GM12801 (cell line): ENCODE measurements at regions not wholly inside any gene's neighbourhood (a gene's known extent, or its start where the extent isn't known, plus 50 kb on each side); places are given as distances from the start of the nearest gene placed in this dataset.

Experiments
- TF ChIP-seq, protein P1 (sequence below): IDR thresholded peaks from one replicate; pipeline ENCODE4 v1.5.1; 2011; ENCODE audit warnings: control low read depth; ENCODE audit not compliant: insufficient read length; ENCODE audit errors: extremely low read depth

DNA sequence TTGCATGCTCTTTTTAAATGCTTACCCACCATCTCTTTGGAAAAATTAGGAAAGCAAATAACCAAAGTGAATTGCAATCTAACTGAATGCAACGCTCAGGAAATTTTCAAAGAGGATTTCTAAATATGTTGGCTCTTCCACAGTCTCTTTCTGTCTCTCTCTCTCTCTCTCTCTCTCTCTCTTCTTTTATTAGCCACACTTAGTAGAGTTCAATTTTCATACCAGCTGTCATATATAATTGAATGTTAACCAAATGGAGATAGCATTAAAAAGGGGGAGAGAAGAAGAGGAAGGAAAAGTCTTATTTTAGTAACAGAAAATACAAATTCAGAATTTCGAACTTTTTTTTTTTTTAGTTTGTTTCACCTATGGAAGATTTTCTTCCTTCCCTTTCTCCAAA, 235.9 kb upstream of the GBE1 start:
- TF ChIP-seq, protein P1, sequence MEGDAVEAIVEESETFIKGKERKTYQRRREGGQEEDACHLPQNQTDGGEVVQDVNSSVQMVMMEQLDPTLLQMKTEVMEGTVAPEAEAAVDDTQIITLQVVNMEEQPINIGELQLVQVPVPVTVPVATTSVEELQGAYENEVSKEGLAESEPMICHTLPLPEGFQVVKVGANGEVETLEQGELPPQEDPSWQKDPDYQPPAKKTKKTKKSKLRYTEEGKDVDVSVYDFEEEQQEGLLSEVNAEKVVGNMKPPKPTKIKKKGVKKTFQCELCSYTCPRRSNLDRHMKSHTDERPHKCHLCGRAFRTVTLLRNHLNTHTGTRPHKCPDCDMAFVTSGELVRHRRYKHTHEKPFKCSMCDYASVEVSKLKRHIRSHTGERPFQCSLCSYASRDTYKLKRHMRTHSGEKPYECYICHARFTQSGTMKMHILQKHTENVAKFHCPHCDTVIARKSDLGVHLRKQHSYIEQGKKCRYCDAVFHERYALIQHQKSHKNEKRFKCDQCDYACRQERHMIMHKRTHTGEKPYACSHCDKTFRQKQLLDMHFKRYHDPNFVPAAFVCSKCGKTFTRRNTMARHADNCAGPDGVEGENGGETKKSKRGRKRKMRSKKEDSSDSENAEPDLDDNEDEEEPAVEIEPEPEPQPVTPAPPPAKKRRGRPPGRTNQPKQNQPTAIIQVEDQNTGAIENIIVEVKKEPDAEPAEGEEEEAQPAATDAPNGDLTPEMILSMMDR, result no peak

DNA sequence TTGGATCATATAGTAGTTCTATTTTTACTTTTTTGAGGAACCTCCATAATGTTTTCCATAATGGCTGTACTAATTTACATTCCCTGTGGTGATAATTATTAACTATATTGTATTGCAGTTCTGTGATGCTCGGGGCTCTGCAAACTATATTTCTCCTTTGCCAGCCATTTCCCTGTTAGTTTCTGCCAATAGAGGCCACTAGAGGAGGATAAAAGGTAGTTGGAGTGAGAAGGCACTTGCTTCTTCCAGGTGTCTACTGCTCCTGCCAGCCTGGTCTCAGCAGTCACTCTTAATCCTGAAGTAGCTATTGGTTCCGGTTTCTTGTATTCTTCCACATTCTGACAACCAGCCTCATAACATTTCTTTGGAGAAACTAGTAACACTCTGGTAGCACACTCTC, 233.9 kb upstream of the GBE1 start:
- TF ChIP-seq, protein P1, result no peak

DNA sequence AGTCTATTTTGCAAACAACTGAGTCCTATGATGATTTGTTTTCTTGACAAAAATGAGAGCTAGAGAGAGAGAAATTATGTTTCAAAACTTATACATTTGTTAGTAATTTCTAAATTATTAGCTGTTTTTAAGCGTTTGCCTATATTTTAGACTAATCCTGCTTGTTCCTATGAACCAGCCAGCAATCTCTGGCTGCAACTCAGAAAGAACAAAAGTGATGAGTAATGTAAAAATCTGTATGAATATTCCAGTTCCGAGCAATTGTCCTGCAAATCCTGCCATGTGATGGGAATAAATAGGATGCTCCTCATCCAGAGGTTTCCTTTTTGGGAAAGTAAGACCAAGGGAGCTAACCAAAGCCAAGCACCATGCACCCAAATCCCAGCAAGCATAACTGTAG, 228.3 kb upstream of the GBE1 start:
- TF ChIP-seq, protein P1, result no peak

DNA sequence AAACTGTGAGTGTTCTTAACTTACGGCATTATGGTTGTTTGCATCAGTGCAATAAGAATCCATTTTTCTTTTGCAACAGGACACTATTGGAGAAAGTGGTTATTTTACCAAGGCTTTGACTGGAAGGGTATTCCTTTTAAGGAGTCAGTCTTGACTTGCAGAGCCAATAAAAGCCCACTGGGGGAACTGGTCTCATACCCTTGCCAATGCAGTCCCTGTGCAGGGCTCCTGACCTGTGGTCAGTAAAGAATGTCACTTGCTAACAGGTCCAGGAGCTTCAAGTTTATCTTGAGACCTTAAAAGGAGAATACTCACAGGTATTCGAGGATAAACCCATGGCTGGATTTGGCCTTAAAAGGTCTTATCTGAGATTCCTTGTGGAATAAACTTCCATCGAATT, 227.8 kb upstream of the GBE1 start:
- TF ChIP-seq, protein P1, result no peak

DNA sequence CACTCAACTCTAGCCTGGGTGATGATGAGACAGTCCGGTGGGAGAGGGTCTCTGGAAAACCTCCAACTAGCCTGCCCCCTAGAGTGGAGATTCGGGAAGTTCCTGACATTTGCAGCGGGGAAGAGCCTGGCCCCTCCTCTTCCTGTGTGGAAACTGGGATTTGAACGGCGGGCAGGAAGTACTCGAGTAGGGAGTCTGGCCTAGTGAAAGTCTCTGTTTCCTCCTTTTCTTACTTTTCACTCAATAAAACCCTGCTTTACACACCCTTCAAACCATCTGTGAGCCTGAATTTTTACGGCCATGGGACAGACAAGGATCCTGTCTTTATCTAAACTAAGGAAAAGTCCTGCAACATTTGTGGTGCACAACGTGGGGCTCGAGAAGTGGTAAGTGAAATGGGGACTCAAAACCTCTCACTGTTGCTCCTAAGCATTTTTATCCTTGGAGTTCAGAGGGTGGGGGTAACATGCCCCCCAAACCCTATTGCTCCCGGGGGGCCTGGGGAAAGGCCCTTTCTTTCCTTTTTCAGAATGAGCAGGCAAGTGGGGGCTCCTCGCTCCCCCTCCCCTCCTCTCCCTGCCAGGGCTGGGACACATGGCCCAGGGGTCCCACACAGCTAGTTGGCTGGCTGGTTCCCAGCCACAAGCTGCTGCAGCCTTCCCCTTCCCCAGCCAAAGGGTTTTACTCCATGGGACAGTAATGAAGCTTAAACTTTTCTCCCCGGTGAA, 224.7 kb upstream of the GBE1 start:
- TF ChIP-seq, protein P1, result no peak

DNA sequence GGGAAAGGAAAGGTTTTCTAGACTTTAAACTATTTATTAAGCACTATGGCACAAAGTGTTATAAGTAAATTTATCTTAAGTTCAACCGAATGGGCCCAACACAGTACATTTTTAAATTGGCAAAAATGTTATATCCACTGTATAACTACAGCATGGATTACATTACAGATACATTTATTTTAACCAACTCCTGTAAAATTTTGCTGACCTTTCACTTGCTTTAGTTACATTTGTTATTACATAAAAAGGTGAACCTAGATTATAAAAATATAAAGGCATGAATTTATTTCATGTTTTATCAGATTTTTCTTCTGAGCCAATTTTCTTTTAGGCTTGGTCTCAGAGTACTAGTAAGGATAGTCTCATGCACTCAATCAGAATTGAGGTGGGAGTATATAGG, 221.9 kb upstream of the GBE1 start:
- TF ChIP-seq, protein P1, result no peak

DNA sequence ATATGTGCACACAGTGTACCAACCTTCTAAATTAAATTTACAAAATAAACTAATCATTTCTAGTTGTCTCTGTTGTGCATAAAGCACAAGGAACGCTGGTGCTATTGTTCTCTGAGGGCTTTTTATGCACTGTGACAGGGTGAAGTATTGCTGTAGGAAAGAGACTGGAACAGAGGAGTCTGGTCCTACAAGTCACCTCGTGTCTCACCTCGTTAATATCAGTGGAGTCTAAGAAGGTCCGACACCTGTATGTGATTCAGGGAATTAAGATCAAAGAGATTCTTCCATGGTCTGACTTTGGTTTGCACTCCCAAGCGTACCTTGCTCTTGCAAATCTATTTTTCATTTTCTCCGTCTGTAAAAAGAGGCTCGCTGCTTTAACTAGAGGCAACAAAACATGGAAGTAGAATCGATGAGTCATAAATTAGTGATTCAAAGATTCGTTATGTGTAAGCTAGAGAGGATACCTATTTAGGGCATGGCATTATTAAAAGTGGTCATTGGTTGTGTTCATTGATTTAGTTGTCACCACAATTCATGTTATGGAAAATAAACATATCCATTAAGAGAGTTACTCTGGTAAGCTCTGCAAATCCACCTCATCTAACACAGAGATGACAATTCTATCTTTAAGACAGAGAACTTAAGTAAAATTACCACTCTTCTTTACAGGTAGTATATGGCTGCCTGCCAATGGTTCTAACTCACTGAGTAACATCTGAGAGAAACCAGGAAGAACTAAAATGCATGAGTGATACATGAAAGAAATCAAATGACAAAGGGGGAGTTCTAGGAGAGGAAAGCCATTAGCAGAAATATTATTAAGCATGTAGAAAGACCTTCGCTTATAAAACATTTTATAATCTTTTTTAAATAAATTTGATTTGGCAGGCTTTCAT, 219.4 kb upstream of the GBE1 start:
- TF ChIP-seq, protein P1, result no peak
